Neural progenitor cell (in vitro differentiated cells): ENCODE measurements at regions not wholly inside any gene's neighbourhood (a gene's known extent, or its start where the extent isn't known, plus 50 kb on each side); places are given as distances from the start of the nearest gene placed in this dataset.

ENCODE experiments used
- EZH2 ChIP-seq: fragments of 200-600 bp; sonication (generic); IDR thresholded peaks from 2 replicates; pipeline ENCODE4 v1.6.1; 2017; ENCODE audit warnings: antibody characterized with exemption, mild to moderate bottlenecking, moderate library complexity
- TF ChIP-seq, protein P1 (sequence below): fragments of 200-600 bp; sonication (generic); IDR thresholded peaks from 2 replicates; pipeline ENCODE4 v1.5.1; 2017; ENCODE audit warnings: antibody characterized with exemption, mild to moderate bottlenecking

DNA sequence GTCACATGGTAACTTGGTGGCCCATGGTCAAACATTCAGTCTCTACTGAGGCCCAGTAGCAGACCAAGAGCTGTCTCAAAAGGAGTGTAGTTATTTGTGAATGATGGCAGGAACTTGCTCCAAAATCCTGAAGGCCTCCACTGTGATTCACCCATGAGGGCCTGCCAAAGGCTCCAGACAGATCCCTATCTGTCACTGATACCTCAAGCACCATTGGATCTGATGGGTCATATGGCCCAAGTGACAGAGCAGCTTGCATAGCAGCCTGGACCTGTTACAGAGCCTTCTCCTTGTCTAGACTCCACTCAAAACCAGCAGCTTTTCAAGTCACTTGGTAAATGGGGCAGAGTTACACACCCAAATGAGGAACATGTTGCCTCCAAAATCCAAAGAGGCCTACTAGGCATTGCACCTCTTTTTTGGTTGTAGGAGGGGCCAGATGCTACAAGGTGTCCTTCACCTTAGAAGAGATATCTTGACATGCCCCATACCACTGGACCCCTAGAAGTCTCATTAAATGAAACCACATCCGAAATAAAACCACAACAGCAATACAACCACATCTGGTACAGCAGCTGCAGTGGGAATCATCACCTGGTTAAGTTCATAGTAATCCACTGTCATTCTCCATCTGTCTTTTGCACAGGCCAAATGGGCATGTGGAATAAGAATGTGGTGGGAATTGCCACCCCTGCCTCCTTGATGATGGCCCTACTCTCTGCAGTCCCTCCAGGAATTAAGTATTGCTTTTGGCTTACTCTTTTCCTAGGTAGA lies 150.4 kb upstream of the MAX start:
- TF ChIP-seq, protein P1, sequence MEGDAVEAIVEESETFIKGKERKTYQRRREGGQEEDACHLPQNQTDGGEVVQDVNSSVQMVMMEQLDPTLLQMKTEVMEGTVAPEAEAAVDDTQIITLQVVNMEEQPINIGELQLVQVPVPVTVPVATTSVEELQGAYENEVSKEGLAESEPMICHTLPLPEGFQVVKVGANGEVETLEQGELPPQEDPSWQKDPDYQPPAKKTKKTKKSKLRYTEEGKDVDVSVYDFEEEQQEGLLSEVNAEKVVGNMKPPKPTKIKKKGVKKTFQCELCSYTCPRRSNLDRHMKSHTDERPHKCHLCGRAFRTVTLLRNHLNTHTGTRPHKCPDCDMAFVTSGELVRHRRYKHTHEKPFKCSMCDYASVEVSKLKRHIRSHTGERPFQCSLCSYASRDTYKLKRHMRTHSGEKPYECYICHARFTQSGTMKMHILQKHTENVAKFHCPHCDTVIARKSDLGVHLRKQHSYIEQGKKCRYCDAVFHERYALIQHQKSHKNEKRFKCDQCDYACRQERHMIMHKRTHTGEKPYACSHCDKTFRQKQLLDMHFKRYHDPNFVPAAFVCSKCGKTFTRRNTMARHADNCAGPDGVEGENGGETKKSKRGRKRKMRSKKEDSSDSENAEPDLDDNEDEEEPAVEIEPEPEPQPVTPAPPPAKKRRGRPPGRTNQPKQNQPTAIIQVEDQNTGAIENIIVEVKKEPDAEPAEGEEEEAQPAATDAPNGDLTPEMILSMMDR, result no peak
- TF ChIP-seq EZH2, result no peak
